Stimulated activated effector memory CD8-positive, alpha-beta T cell treated with anti-CD3 and anti-CD28 coated beads, Interleukin-12 subunit alpha, Interleukin-12 subunit beta, amount 100 ng/mL, for 72 hours (primary cell): ENCODE measurements at regions not wholly inside any gene's neighbourhood (a gene's known extent, or its start where the extent isn't known, plus 50 kb on each side); places are given as distances from the start of the nearest gene placed in this dataset.

ENCODE experiments used
- ATAC-seq: fragments of 150-1000 bp; cut with Tn5 transposase; 2 replicates; pipeline ENCODE4 v1.10.0; 2021
- DNase-seq, 2 donors: peaks; one replicate each; pipeline ENCODE4 v3.0.0; 2021 to 2022; ENCODE audit warnings: low spot score in 2 of 2
- H3K27ac Mint-ChIP-seq: one replicate; pipeline ENCODE4 v1.8.0; 2022; ENCODE audit warnings: mild to moderate bottlenecking, mixed read lengths
- H3K36me3 Mint-ChIP-seq: one replicate; pipeline ENCODE4 v1.8.0; 2022; ENCODE audit warnings: mild to moderate bottlenecking, mixed read lengths
- H3K4me1 Mint-ChIP-seq: one replicate; pipeline ENCODE4 v1.8.0; 2022; ENCODE audit warnings: mixed read lengths
- H3K4me3 Mint-ChIP-seq: one replicate; pipeline ENCODE4 v1.8.0; 2022; ENCODE audit warnings: mild to moderate bottlenecking, mixed read lengths
- H3K9me3 Mint-ChIP-seq: one replicate; pipeline ENCODE4 v1.8.0; 2022; ENCODE audit warnings: mixed read lengths

DNA sequence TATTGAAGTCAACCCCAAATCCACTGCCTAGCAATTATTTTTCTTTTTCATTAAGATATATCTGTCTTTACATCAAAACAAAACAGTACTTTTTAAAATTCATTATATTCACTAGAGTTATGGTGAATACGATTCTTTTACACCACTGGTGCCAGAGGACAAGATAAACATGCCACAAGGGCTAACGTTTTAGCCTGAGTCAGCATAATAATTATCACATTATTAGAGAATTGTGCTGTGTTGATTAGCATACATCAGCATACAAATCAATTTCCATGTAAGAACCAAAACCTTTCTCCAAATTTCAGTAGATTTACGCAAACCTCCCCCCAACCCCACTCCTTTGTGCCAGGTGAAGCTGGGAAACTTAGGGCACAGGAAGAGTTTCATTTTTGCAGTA is 131.1 kb upstream of the TMEM106B start:
- no peaks in the 10 kb centered on the region for H3K4me1 Mint-ChIP-seq

GRCh38 chr7:12085516-12085915 is 125.6 kb upstream of the TMEM106B start:
- no peaks in the 10 kb centered on the region for H3K9me3 Mint-ChIP-seq

More for the DNA sequence above, 131.1 kb upstream of the TMEM106B start:
- Mint-ChIP-seq H3K4me3 (no peak overlapping the region), H3K27ac (no peak overlapping the region), H3K9me3 (peaks cover 7% of the 10 kb centered on the region), H3K36me3 (no peaks in the 10 kb centered on the region)
- no peak for DNase-seq
- no peak for ATAC-seq

DNA sequence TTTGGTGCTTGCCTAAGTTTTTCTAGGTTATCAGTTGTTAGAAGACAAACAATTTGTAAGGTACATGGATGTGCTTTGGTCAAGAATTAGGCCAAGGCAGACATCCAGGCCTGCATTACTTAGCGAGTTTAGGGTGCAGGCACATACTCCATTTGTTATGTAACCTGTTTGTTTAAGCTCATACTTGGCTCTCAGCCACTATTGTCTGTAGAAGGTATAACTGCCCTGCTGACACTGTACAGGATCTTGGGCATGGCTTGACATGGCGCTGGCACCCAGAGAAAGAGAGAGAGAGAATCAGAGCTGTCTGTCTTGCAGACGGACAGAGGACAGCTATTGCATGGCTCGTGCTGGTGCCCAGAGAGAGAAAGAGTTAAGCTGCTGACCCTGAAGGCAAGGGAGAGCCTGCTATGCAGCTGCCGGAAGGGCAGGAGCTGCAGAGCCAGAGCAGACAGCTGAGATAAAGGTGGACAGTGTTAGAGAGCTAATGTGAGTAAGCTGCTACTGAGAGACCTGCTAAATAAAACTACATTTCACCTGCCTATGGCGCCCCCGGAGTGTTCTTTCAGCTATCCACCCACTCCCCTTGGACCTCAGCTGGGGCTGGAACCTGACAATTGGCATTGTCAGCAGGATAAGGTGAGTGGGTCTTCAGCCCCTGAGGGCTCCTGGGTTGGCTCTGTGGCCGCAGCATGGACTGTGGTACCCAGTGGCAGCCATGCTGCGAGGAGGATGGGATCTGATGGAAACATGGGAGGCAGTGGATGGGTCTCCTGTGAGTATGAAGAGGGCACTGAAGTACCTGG is 120.9 kb upstream of the TMEM106B start:
- H3K27ac Mint-ChIP-seq, result no peak overlapping the region
- H3K4me1 Mint-ChIP-seq, result no peaks in the 10 kb centered on the region
- no peak overlapping the region for H3K4me3 Mint-ChIP-seq
- ATAC-seq (peak; percentile 22), DNase-seq (no peak)
- no peaks in the 10 kb centered on the region for H3K9me3 Mint-ChIP-seq
- no peaks in the 10 kb centered on the region for H3K36me3 Mint-ChIP-seq

More at GRCh38 chr7:12085516-12085915, 125.6 kb upstream of the TMEM106B start:
- no peak for ATAC-seq
- no peak for DNase-seq
- Mint-ChIP-seq H3K4me1 (no peaks in the 10 kb centered on the region), H3K27ac (no peak overlapping the region), H3K4me3 (no peak overlapping the region), H3K36me3 (no peaks in the 10 kb centered on the region)

- ATAC-seq (peak; percentile 9), DNase-seq (no peak)
- H3K27ac Mint-ChIP-seq, result no peak overlapping the region
- H3K9me3 Mint-ChIP-seq, result no peaks in the 10 kb centered on the region
- H3K4me3 Mint-ChIP-seq, result no peak overlapping the region
- H3K36me3 Mint-ChIP-seq, result no peaks in the 10 kb centered on the region
- no peaks in the 10 kb centered on the region for H3K4me1 Mint-ChIP-seq
Observed at GRCh38 chr7:12090757-12091221, 120.3 kb upstream of the TMEM106B start.

DNA sequence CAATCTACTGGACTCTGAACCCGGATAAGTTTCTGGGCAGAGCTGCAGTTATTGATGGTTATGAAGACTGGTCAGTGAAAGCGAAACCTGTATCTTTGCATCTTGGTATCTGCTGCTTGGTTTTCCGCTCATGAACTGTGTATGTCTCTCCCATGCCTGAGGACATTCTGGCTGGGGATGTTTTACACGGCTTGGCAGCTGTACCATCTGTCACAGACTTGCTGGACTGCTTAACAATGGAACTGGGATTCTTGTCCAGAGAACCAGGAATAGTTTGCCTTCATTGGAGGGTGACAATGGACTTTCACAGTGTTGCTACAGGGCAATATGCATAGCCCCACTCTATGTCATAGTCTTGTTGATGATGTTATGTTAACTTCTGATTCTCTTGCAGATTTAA is 119.9 kb upstream of the TMEM106B start:
- no peak for ATAC-seq
- Mint-ChIP-seq H3K9me3 (no peaks in the 10 kb centered on the region), H3K36me3 (no peaks in the 10 kb centered on the region), H3K27ac (no peak overlapping the region), H3K4me1 (no peaks in the 10 kb centered on the region), H3K4me3 (no peak overlapping the region)
- DNase-seq, result no peak

DNA sequence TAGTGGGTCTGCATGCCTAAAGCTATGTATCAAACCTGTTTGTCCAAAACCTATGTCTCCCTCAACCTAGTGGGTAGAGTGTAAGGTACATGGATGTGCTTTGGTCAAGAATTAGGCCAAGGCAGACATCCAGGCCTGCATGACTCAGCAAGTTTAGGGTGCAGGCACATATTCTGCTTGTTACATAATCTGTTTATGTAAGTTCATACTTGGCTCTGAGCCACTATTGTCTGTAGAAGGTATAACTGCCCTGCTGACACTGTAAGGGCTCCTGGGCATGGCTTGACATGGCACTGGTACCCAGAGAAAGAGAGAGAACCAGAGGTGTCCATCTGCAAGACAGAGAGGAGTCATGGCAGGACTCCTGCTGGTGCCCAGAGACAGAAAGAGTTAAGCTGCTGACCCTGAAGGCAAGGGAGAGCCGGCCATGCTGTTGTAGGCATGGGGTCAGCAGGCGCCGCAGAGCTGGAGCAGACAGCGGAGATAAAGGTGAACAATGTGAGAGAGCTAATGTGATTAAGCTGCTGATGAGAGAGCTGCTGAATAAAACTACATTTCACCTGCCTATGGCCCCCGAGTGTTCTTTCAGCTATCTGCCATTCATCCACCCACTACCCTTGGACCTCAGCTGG is 118.5 kb upstream of the TMEM106B start:
- H3K27ac Mint-ChIP-seq, result peak overlapping the region; percentile 53
- H3K9me3 Mint-ChIP-seq, result no peaks in the 10 kb centered on the region
- H3K4me3 Mint-ChIP-seq, result no peak overlapping the region
- no peaks in the 10 kb centered on the region for H3K36me3 Mint-ChIP-seq
- DNase-seq (no peak), ATAC-seq (no peak)
- H3K4me1 Mint-ChIP-seq, result no peaks in the 10 kb centered on the region

DNA sequence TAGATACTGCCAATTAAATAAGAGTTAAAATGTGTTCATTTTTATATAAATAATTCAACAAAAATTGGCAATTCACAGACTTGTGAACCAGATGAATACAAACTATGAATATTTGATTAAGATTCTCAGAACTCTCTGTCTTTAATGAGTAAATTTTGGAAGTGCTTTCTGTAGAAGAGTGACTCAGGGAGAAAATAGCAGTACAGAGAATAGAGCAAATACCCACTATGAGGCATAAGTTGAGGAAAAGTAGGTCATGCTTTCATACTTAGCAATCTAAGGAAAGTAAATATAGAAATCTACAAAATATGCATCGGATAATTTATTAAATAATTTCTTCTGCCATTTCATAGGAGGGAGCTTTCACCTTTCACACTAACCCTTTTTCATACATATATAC is 117.7 kb upstream of the TMEM106B start:
- ATAC-seq (peak; percentile 80), DNase-seq (no peak)
- H3K36me3 Mint-ChIP-seq, result no peaks in the 10 kb centered on the region
- no peak overlapping the region for H3K27ac Mint-ChIP-seq
- no peak overlapping the region for H3K4me3 Mint-ChIP-seq
- no peaks in the 10 kb centered on the region for H3K4me1 Mint-ChIP-seq
- H3K9me3 Mint-ChIP-seq, result no peaks in the 10 kb centered on the region

GRCh38 chr7:12094365-12094921 is 116.7 kb upstream of the TMEM106B start:
- ATAC-seq, result no peak
- no peaks in the 10 kb centered on the region for H3K4me1 Mint-ChIP-seq

DNA sequence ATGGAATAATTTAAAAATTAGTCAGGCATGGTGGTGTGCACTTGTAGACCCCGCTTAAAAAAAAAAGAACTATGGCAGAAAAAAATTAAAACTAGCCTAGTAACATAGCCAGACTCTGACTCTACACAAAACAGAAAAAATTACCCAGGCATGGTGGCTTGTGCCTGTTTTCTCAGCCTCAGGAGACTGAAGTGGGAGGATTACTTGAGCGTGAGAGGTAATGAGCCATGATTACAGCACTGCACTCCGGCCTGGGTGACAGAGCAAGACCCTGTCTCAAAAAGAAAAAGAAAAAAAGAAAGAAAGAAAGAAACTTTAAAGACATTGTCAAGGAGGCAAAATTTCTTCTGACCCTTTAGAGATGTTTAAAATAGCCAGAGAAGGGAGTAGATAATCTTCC is 109.0 kb upstream of the TMEM106B start:
- H3K4me1 Mint-ChIP-seq, result no peaks in the 10 kb centered on the region
- no peak overlapping the region for H3K4me3 Mint-ChIP-seq
- DNase-seq (no peak), ATAC-seq (no peak)
- H3K9me3 Mint-ChIP-seq, result peaks cover 3% of the 10 kb centered on the region
- no peaks in the 10 kb centered on the region for H3K36me3 Mint-ChIP-seq
- H3K27ac Mint-ChIP-seq, result no peak overlapping the region

More at GRCh38 chr7:12094365-12094921, 116.7 kb upstream of the TMEM106B start:
- Mint-ChIP-seq H3K36me3 (no peaks in the 10 kb centered on the region), H3K27ac (no peak overlapping the region), H3K4me3 (no peak overlapping the region), H3K9me3 (no peaks in the 10 kb centered on the region)
- no peak for DNase-seq

GRCh38 chr7:12102527-12102926 is 108.6 kb upstream of the TMEM106B start:
- DNase-seq (no peak), ATAC-seq (no peak)
- H3K4me3 Mint-ChIP-seq, result no peak overlapping the region
- H3K4me1 Mint-ChIP-seq, result no peaks in the 10 kb centered on the region
- H3K36me3 Mint-ChIP-seq, result no peaks in the 10 kb centered on the region
- no peak overlapping the region for H3K27ac Mint-ChIP-seq
- H3K9me3 Mint-ChIP-seq, result peaks cover 3% of the 10 kb centered on the region

- Mint-ChIP-seq H3K36me3 (no peaks in the 10 kb centered on the region), H3K27ac (no peak overlapping the region), H3K9me3 (peaks cover 3% of the 10 kb centered on the region), H3K4me3 (no peak overlapping the region), H3K4me1 (no peaks in the 10 kb centered on the region)
- ATAC-seq, result no peak
- no peak for DNase-seq
Observed at GRCh38 chr7:12103948-12104347, 107.1 kb upstream of the TMEM106B start.

- H3K27ac Mint-ChIP-seq, result no peak overlapping the region
- H3K36me3 Mint-ChIP-seq, result no peaks in the 10 kb centered on the region
Observed at GRCh38 chr7:12107381-12107780, 103.7 kb upstream of the TMEM106B start.

DNA sequence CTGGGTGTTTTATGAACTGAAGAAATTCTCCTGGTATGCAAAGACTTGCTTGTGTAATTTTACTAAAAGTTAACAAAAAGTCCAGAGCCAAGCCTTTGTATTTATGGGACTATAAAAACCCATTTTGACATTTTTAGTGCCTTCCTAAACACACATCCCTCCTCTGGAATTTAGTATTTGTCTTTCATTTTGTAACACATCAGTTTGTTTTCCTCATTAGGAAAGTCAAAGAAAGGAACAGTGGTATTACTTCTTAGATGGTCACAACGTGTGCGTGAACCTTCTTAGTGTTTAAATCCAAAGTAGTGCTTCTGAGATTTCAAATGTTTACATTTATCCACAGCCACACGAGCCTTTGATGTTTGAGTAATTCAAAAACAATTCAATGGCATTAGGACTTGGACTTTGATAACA is 103.2 kb upstream of the TMEM106B start:
- no peak overlapping the region for H3K27ac Mint-ChIP-seq
- DNase-seq (no peak), ATAC-seq (no peak)
- no peaks in the 10 kb centered on the region for H3K36me3 Mint-ChIP-seq
- no peaks in the 10 kb centered on the region for H3K9me3 Mint-ChIP-seq
- H3K4me3 Mint-ChIP-seq, result no peak overlapping the region
- no peaks in the 10 kb centered on the region for H3K4me1 Mint-ChIP-seq

More at GRCh38 chr7:12107381-12107780, 103.7 kb upstream of the TMEM106B start:
- Mint-ChIP-seq H3K9me3 (no peaks in the 10 kb centered on the region), H3K4me3 (no peak overlapping the region), H3K4me1 (no peaks in the 10 kb centered on the region)
- ATAC-seq (no peak), DNase-seq (no peak)

GRCh38 chr7:12110425-12110824 is 100.7 kb upstream of the TMEM106B start:
- Mint-ChIP-seq H3K27ac (no peak overlapping the region), H3K4me1 (no peaks in the 10 kb centered on the region), H3K4me3 (no peak overlapping the region), H3K36me3 (no peaks in the 10 kb centered on the region), H3K9me3 (no peaks in the 10 kb centered on the region)
- DNase-seq (no peak), ATAC-seq (no peak)

GRCh38 chr7:12111422-12112405 is 99.4 kb upstream of the TMEM106B start:
- peak; percentile 75 for ATAC-seq

More at GRCh38 chr7:12111422-12112405, 99.4 kb upstream of the TMEM106B start:
- peak overlapping the region; percentile 53 for H3K4me3 Mint-ChIP-seq
- no peaks in the 10 kb centered on the region for H3K36me3 Mint-ChIP-seq
- H3K9me3 Mint-ChIP-seq, result no peaks in the 10 kb centered on the region
- H3K27ac Mint-ChIP-seq, result no peak overlapping the region
- H3K4me1 Mint-ChIP-seq, result no peaks in the 10 kb centered on the region
- DNase-seq, result no peak
